ENCODE measurements at regions not wholly inside any gene's neighbourhood (a gene's known extent, or its start where the extent isn't known, plus 50 kb on each side); places are given as distances from the start of the nearest gene placed in this dataset.
"Not testable (repeated sequence)": the region's sequence is repeated elsewhere in the genome, so short reads cannot be mapped to it uniquely, and the experiment has no call there.

- no peak for DNase-seq
These were observed 95.6 kb upstream of the METTL14 start for GRCh38 chr4:118589471-118590055.

- DNase-seq = peak; percentile 88
These were observed 93.7 kb upstream of the METTL14 start for GRCh38 chr4:118591339-118592046.

- DNase-seq = not testable (repeated sequence)
These were observed 92.9 kb upstream of the METTL14 start for GRCh38 chr4:118592289-118592688.

GRCh38 chr4:118595883-118596282 lies 89.3 kb upstream of the METTL14 start:
- DNase-seq = not testable (repeated sequence)

- not testable (repeated sequence) for DNase-seq
These were observed 60.1 kb upstream of the METTL14 start for GRCh38 chr4:118625097-118625496.

GRCh38 chr4:118629697-118630096 lies 55.5 kb upstream of the METTL14 start:
- not testable (repeated sequence) for DNase-seq

- DNase-seq = not testable (repeated sequence)
These were observed 54.3 kb upstream of the METTL14 start for GRCh38 chr4:118630897-118631296.

GRCh38 chr4:118631321-118632050 lies 53.7 kb upstream of the METTL14 start:
- DNase-seq = not testable (repeated sequence)

GRCh38 chr4:118633476-118633875 lies 51.7 kb upstream of the METTL14 start:
- DNase-seq = not testable (repeated sequence)

GRCh38 chr4:118634126-118634875 lies 50.9 kb upstream of the METTL14 start:
- not testable (repeated sequence) for DNase-seq
